Activated CD4-positive, CD25-positive, alpha-beta regulatory T cell treated with anti-CD3 and anti-CD28 coated beads, Interleukin-2, amount 50 U/mL, for 72 hours (primary cell): ENCODE measurements at regions not wholly inside any gene's neighbourhood (a gene's known extent, or its start where the extent isn't known, plus 50 kb on each side); places are given as distances from the start of the nearest gene placed in this dataset.
"Not testable (repeated sequence)": the region's sequence is repeated elsewhere in the genome, so short reads cannot be mapped to it uniquely, and the experiment has no call there.

Experiments
- DNase-seq: peaks from one replicate; pipeline ENCODE4 v3.0.0; 2021

DNA sequence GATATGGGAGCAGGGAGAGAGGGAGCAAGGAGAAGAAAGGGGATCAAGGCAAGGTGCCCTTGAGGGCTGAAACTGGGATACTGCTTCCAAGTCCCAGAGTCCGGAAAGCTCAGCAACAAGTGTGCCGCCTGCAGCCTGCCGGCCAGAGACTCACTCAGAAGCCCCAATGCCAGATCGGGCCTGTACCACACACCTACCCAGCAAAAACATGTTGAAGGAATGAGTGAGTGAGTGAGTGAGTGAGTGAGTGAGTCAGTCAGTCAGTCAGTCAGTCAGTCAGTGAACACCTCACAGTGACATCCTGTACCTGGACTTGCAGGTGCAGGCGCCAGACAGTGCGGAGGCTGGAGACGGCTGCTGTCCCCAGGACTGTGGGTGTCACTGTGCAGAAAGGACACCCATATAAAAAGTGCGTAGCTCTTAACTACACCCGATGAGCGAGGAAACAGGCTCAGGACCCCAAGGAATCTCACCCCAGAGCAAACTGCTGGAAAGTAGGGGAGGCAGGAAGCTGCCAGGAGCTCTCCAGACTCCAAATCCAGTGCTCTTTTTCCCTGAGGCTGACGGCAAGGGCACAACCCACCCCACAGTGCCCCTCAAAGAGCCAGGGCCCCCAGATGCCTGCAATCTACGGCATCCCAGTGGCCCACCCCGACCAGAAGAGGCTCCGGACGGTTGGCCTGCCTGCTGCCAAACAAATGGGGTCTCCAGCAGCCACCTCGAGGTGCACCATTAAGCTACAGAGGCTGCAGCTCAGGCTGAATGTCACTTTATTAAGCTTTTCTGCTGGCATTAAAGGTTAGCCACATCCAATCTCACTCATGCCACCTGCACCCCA, 261.7 kb downstream of the NPHP4 start:
- DNase-seq, result no peak

- no peak for DNase-seq
Measured at GRCh38 chr1:5729636-5730145, 262.5 kb downstream of the NPHP4 start.

GRCh38 chr1:5728663-5729355, 263.4 kb downstream of the NPHP4 start:
- DNase-seq, result no peak

- DNase-seq, result no peak
Measured at GRCh38 chr1:5727871-5728643, 264.2 kb downstream of the NPHP4 start.

- DNase-seq, result no peak
Measured at GRCh38 chr1:5727191-5727590, 265.0 kb downstream of the NPHP4 start.

- DNase-seq, result not testable (repeated sequence)
Measured at GRCh38 chr1:5726586-5727184, 265.5 kb downstream of the NPHP4 start.

DNA sequence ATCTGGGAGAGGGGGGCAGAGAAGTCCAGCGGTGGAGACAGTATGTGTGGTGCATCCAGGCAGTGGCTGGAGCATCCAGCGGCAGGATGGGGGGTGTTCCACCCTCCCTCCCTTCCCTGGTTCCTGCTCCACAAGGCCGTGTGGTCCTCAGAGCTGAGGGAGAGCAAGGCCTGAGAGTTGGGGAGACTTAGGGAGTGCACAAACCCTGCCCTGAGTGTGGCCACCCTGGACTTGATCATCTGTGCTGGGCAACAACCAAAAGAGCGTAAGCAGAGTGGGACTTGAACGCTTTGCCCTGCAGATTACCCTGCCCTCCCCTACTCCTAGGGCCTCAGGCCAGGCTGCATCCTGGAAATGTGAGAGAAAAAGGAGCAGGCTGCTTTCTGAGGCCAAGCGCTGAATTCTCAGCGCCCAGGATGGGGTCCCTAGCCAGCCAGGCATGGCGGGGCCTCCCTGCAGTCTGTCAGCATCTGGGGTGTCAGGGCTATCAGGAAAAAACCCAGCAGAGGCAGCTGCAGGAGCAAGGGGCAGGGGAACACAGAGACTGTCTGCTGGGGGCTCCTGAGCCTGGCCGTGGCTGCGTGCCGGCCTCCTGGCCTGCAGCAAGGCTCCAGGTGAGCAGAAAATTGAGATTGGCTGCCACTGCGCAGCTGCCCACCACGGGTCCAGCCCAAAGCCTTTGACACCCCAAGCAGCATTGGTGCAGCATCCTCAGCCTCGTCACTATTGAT, 266.2 kb downstream of the NPHP4 start:
- DNase-seq, result no peak

DNA sequence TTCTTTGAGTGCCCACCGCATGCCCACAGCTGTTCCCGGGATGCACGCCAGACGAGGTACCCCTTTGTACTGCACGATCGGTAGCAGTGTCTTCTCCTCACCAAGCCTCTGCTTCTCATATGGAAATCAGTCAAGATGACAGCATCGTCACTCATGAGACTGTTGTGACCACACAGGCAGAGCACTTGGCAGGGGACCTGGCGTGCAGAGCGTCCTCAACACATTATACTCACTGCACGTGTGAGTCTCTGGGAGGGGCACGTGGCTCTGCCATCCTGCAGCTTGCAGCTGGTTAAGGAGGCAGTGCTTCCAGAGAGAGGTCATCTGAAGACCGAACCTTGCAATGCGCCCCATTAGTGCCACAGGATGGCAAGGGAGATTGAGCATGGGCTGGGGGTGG, 266.8 kb downstream of the NPHP4 start:
- DNase-seq, result no peak

GRCh38 chr1:5724847-5725246, 267.4 kb downstream of the NPHP4 start:
- DNase-seq, result no peak

GRCh38 chr1:5722635-5723164, 269.5 kb downstream of the NPHP4 start:
- no peak for DNase-seq

DNA sequence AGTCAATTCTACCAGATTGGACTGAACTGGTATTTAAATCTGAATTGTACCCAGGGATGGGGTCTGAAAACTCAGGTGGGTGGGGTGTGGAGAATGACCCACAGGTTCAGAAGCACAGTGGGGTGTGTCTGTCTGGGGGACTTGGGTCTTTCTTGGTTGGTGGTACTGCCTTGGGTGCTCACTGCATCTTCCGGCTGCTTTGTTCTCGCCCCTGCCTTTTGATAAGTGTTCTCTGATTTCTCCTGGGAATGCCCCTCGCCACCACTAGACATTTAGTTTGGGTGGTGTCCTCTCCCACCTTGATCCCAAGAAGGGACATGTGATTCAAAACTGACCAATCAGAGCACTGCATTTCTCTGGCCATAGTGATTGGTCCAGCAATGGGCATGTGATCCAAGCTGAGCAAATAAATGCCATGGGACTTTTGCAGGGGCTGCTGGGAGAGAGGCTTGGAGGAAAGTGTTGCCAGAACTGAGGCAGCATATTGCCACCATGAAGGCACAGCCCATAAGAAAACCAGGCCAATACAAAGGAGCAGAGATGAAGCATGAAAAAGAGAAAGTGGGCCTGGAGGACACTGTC, 270.5 kb downstream of the NPHP4 start:
- no peak for DNase-seq

DNA sequence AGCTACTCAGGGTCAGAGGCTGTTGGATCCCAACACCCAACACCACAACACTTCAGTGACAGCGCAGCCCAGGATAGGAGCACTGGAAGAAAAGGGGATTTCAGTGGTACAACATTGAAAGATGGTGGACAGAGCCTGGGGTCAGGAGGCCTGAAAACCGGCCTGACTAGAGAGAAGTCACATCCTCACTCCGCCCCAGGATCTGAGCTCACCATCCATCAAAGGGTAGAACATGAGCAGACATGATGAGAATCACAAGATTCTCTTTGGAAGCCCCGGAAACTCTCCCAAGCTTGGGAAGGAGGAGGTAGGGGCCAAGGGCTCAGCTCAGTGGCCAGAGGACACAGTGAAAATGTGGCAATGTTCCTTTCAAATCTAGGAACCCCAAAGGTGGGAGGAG, 271.3 kb downstream of the NPHP4 start:
- no peak for DNase-seq

DNA sequence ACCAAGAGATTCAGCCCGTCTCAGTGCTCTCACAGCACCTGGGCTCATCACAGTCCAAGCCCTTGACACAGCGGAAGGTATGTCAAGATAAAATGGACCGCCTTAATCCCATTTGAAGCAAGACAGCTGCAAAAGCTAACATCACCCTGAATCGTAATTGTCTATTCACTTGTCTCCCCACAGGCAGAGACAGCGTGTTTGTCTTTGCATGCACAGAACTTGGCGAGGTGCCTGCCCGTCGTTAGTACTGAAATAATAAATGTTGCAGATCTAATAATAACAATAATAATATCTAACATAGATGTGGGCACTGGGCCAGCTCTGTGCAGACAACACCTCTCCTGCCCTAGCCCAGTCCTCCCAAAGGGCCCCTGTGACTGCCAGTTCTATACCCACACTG, 271.7 kb downstream of the NPHP4 start:
- no peak for DNase-seq

DNA sequence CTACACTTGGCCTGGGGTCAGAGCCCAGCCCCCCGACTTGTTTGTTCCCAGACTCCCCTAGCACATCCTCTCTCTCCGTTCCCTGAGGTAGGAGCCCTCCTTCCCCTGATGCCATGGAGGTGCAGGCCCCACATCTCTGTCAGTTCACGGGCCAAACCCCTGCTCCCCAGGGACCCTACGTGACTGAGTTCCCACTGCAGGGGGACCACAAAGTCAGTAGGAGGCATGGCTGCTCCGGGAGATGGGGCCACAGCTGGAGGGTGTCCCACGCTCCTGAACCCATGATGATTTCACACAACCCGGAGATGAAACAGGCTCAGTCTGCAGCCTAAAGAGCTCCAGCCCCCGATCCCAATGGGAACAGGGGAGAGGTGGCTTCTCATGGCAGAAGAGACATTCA, 272.2 kb downstream of the NPHP4 start:
- no peak for DNase-seq

- no peak for DNase-seq
Measured at GRCh38 chr1:5718831-5719632, 273.2 kb downstream of the NPHP4 start.

DNA sequence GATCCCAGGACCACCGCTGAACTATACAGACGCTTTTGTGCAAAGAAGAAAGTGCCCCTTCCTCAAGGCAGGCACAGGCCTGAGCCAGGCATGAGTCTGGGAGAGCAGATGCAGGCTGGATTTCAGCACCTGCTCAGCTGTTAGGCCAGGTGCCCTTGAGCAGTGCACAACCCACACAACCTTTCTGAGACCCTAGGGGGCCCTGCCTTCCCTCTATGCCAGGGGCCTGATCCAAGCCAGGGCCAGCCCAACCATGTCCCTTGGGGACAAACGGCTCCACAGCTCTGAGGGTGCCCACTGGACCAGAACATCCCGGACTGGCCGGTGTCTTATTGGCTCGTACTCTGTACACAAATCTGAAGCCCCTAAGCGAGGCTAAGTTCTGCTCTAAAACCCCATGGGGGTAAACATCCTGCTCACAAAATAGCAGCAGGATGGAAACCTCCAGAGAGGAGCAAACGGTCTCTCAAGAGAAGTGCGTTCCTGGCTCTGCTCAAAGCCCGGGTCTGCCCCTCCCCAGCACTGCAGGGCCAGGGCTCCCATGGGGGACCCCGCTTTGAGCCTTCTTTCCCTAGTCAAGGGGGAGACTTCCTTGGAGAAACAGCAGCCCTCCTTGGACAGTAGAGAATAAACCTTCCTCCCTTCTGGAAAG, 275.1 kb downstream of the NPHP4 start:
- no peak for DNase-seq

- no peak for DNase-seq
Measured at GRCh38 chr1:5716126-5716525, 276.1 kb downstream of the NPHP4 start.

- no peak for DNase-seq
Measured at GRCh38 chr1:5713101-5714010, 278.9 kb downstream of the NPHP4 start.
